HG02759 (cell line): ENCODE measurements at regions not wholly inside any gene's neighbourhood (a gene's known extent, or its start where the extent isn't known, plus 50 kb on each side); places are given as distances from the start of the nearest gene placed in this dataset.

Experiments used
- ATAC-seq: cut with Tn5 transposase; IDR thresholded peaks from one replicate; pipeline ENCODE4 v1.9.1; 2021; ENCODE audit warnings: mild to moderate bottlenecking, moderate library complexity; ENCODE audit not compliant: unreplicated experiment

GRCh38 chr18:78540636-78541529 is 438.7 kb upstream of the SALL3 start:
- no peak for ATAC-seq

DNA sequence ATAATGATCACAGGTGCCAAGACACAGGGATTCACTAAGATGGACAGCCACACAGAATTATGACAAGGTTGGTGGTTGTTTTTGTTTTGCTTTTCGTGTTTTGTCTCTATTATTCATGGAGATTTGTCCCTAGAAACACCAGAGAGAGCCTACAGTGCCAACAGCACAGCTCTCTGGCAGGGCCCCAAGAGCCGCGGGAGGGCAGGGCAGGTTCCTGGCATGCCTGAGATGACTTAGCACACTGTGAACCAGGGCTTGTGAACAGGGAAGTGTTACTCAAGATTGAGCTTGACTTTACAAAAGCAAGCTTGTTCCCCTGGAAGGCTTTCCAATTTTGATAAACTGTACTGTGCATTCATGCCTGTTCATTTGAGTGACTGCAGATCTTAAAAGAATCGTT is 437.4 kb upstream of the SALL3 start:
- no peak for ATAC-seq

- no peak for ATAC-seq
These were observed 436.4 kb upstream of the SALL3 start for GRCh38 chr18:78543201-78543725.

- ATAC-seq: no peak
These were observed 433.3 kb upstream of the SALL3 start for GRCh38 chr18:78546281-78546680.

DNA sequence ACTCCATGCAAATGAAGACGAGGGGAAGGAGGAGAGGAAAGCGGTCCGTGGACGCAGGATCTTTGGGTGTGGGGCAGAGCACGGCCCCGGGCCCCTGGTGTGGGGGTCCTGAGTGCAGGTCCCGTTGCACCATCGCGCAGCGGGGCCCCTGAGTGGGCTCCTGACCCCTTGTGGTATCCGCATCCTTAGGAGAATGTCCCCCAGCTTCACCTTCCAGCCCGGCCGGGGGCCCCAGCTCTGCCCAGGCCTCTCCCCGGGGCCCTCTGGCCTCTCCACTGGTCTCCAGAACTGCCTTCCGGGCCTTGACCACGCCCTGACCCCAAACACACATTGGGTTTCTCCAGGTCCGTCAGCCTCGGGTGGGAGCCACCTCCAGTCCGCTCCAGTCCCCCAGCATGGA is 431.8 kb upstream of the SALL3 start:
- ATAC-seq: no peak

GRCh38 chr18:78548261-78549058 is 431.2 kb upstream of the SALL3 start:
- ATAC-seq: no peak

DNA sequence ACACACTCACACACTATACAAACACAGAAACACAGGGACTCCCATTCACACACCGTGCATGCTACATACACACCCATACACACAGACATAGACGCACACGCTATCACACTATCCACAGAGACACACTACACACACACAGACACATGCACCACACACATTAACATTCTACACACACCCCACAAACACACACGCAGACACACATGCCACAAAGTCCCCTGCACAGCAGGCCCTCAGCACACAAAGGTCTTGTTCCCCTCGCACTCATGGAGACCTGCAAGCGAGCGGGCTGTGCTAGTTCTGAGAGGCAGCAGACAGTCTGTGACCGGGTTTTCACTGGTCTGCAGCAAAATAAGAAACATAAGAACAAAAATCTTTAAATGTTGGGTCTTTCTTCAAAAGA is 429.6 kb upstream of the SALL3 start:
- ATAC-seq: no peak

DNA sequence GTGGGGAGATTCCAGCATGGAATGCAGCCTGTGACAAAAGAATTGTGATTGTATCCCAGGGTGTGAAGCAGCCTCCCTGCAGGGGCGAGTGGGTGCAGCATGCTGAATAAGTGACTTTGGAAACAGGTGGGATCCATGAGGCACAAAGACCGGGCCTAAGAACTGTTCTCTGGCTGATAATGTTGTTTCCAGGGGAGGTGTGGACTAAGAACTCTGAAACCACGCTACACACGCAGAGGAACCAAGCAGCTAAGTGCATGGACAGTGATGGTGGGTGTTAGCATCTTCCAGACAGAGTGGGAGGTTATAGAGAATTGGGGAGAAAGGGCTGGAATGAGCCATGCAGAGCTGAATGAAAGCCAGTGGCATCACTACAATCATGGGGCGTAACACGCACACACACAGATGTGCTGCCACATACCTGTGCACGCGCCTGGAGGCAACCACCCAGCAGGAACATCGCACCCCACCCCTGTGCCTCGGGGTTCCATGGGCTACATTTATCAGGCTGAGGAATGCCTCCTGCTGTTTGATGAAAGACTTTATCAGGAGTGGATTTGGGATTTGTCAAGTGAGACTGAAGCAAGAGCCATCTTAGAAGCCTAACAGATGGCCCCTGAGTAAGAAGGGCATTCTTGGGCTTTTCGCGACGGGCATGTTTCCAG is 424.5 kb upstream of the SALL3 start:
- no peak for ATAC-seq

DNA sequence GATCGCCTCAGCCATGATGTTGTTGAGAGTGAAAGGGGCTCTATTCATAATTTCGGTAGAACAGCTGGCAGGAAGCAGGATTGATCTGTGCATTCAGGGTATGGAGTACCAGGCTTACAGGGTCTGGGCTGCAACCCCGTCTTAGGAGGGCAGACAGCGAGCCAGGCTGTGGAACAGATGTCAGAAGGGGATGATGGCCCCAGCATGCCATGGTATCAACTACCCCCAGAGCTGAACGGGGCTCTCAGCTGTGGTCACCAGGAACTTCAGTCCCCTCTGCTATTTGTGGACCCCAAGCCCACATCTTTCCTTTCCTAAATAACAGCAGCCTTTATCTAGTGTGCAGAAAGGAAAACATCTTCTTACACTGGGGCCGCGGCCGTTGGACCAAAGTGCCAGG is 422.2 kb upstream of the SALL3 start:
- ATAC-seq: no peak

DNA sequence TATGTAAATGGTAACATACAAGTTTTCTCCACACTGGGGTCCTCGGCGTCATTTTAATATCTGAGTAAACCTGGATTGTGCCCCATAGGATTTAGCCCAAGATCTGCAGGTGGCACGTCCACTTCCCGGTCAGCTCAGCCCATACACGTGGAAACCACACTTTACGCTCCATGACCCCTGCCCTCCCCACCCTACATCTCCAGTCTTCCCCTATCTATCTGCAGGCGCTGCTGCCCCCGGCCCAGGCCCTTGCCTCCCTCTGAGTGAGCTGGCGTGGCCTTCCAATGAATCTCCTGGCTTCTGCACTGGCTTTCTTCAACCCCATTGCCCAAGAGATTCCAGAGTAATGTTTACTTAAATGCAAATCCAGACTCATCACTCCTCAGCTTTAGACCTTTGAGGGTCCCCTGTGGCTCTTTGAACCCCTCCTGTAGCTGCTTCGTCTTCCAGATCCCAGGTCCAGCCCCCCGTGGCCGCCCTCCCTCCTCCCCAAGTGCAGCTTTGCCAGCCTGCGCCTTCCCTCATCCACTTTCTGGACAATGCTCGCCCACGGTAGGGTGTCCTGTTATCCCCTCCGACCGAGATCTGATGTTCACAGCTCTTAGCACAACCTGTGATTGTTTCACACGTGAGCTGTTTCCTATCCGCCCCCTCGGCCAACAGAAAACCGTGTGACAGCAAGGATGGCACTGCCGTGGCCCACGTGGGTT is 421.4 kb upstream of the SALL3 start:
- ATAC-seq: no peak

- ATAC-seq: no peak
These were observed 420.7 kb upstream of the SALL3 start for GRCh38 chr18:78558948-78559347.

DNA sequence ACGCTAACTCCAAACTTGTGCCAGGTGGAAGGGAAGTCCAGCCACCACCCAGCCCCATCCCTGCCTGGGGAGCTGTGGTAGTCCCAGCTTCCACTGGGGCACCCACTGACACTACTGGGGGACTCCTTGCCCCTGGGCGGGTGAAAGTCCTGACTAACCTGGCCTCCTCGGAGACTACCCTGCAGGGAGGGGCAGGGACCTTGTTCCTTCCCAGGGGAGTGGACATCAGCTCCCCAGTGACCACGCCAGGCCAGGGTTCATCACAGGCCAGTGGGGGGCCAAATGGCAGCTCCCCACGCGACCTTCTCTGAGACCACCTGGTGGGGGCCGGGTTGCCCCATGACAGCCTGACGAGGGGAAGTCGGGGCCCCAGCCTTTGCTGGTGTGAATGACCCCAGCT is 420.0 kb upstream of the SALL3 start:
- ATAC-seq: no peak

DNA sequence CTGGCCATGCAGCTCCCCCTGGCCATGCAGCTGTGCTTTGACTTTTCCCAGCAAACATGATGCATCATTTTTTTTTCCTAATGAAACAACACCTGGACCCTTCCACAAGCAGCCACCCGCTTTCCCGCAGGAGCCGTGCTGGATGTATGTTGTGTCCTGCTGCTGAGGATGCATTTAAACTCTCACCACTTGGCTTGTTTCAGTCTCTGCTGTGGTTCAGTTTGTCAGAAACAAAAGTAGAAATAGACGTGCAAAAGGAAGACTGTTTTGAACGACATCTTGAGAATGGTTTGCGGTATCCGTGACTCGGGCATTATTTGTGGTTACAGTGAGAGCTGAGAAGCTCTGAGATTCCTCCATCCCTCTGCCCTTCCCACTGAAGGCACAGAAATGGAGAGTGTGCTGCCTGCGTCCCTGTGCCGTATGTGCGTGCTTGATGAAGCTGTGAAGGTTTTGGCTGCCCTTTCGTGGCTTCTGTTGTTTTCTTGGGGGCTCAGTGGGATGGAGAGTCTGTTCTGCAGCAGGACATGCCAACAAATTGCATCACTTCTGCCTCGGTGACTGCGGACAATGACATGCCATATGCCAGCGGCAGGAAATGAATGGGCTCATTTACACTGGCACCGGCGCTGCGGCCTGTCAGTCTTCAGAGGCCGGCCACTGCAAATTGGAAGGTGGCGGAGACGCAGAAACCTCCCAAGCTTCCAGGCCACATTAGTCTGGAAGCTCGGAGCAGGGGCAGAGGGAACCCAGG is 417.7 kb upstream of the SALL3 start:
- ATAC-seq: no peak

GRCh38 chr18:78562531-78562961 is 417.1 kb upstream of the SALL3 start:
- ATAC-seq: no peak

GRCh38 chr18:78563110-78563509 is 416.5 kb upstream of the SALL3 start:
- ATAC-seq: no peak

DNA sequence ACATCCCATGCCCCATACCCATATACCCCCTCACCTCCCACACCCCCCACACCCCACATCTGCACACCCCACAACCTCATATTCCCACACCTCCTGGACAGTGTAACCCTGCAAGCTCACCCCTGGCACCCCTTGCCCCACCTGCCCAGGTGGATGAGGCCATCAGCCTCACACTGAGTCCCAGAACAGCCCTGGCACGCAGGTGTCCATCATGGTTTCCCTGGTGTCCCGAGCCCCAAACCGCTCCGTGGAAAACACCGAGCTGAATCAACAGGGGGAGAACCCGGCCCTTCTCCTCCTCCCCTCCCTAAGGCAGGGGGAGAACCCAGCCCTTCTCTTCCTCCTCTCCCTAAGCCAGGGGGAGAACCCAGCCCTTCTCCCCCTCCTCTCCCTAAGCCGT is 415.6 kb upstream of the SALL3 start:
- ATAC-seq: no peak

DNA sequence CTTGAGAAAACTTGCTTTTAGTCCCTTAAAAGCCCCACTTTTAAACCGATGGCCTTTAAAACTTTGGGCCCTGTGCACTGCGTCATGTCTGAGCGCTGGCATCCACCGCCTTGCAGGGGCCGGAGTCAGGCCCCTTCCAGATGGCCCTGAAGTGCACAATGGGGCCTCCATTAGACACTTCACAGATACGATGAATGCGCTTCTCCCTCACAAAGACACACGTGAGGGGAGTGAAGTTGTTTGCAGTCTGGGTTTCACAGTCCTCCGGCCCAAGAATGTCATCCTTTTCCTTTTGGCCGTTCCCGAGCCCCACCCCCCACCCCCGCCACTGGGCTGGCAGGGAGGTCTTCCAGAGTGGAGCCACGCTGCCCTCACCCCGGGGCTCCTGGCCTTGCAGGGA is 415.1 kb upstream of the SALL3 start:
- no peak for ATAC-seq

- ATAC-seq: no peak
These were observed 414.4 kb upstream of the SALL3 start for GRCh38 chr18:78565240-78565639.

DNA sequence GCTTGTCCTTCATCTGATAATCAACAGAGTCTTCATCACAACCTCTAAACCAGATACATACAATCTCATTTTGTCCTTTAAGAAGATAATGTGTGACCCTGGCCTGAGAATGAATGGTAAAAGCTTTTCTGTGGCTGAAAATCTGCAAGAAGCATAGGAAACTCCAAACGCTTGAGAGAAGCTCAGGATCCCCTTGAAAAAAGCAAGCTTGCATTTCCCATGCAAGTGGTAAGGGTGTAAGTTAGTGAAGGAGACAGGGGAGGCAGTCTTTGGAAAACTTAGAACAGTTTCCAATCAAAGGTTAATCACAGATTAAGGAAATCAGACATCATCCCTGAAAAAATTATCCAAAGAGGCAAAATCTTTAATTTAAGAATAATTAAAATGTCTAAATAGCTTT is 413.6 kb upstream of the SALL3 start:
- ATAC-seq: no peak

DNA sequence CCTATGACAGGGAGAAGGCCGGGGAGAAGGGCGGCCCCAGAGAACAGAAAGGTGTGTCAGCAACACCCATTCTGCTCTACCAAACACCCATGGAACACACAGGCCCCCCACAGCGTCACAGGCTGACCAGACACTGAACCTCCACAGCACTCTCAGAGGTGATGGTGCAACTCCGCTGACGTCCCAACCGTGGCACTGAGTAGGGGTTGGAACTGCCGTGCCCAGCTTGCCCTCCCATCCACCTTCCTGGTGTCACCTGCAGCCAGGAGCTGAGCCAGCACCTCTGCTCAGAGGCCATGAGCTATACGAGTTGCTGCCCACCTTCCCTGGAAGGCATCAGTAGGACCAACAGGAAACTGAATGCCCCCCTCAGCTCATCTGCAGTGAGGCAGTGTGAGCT is 412.9 kb upstream of the SALL3 start:
- no peak for ATAC-seq
